HG03139 (cell line): ENCODE measurements at regions not wholly inside any gene's neighbourhood (a gene's known extent, or its start where the extent isn't known, plus 50 kb on each side); places are given as distances from the start of the nearest gene placed in this dataset.

Experiments
- ATAC-seq: cut with Tn5 transposase; IDR thresholded peaks from one replicate; pipeline ENCODE4 v1.9.1; 2021; ENCODE audit not compliant: unreplicated experiment

DNA sequence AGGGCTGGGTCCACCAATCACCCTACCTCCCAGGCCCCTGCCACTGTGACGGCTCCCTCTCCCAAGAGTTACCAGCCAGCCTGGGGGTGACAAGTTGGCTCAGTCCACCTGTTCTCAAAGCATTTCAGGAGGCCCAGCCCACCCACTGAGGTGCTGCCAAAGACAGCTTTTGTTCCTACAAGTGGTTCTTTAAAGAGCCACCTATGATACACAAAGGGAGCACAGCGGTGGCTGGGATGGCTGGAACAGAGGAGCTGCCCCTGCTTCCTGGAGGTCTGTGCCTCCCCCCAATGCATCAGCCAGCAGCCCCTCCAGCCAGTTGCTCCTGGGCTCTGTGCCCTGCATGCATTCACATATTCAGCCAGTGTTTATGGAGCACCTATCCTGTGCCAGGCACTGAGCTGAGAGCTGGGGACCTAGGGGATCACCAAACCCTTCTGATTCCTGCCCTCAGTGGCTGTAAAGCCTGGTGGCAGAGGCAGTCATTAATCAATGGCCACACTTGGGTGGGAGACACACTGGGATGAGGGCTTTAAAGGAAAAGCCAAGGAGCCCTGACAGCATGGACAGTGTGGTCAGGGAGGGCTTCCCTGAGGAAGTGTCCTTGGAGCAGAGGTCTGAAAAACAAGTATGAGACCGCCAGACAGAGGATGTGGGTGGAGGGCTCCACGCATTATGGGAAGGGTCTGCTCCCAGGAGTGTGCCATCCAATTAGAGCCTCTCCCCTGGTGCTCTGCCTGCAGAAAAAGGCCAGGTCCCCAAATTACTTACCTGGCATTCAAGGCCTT, 107.1 kb upstream of the LINGO1 start:
- no peak for ATAC-seq

DNA sequence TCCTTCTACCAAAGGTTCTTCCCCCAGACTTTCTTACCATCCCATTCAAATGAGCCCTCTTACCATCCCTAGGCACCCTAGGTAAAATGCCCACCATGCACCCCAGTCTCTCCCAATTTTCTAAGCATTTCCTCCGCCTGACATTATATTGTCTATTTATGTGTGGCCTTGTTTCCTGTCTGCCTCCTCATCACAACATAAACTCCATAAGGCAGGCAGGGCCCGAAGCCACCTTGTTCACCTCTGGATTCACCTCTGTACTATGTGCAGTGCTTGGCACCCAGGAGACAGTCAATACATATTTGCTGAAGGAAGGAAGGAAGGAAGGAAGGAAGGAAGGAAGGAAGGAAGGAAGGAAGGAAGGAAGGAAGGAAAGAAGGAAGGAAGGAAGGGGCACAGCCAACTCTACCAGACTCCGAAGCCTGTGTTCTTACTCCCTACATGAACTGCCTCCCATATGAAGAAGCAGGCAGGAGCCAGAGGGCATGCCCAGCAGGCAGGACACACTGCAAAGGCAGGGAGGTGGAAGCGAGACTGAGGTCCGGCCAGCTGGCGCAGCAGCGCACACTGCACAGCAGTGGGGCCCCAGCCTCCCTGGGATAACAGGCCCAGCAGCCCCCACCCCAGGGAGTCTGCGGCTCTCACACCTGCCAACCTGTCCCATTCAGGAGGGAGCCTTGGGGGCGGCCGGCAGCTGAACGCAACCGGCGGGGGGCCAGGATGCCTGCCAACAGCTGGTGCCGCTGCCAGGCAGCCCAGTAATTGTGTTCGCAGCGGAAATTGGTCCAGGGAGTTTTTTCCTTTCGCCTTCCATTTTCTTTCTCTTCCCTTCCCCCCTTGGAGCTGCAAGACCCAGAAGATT, 106.0 kb upstream of the LINGO1 start:
- no peak for ATAC-seq

DNA sequence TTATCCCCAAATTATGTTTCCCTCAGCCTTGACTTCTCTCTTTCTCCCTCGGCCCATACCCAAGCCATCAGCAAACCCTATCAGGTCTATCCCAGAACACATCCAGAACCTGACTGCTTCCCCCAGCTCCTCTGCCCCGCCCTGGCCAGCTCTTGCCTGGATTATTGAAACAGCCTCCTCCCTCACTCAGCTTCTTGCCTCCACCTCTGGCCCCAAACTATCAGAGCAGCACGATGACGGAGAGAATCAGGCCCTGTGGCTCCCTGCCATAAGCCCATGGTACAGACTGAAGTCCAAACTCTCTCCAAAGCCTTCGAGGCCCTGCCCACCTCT, 105.3 kb upstream of the LINGO1 start:
- no peak for ATAC-seq

DNA sequence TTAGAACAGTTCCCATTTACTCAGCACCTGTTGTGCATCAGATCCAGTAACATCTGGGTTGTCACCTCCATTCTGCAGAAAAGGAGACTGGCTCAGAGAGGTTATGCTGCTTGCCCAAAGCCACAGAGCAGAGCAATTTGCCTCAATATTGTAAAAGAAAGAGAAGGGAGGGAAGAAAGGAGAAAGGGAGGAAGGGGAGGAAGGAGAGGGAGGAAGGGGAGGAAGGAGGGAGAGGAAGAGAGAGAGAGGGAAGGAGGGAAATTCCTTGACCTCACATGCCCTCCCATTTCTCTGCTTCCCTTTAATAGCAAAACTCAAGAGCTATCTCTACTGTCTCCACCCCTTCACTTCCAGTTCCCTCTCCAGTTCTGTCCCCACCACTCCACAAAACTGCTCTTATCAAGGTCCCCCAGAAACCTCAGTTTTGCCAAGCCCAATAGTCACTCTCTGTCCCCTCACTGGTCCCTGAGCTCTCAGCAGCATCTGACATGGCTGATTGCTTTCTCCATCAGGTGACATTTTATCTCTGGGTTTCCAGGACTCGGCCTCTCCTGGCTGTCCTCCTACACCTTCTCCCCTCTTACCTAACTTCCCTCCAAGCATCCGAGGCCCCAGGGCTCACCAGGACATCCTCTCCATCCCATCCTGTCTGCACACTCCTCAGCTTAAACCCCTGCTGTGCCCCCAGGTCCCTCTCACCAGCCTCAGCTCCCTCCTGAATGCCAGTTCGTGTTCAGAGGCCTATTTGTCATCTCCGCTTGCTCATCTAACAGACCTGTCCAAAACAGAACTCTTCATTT, 104.7 kb upstream of the LINGO1 start:
- no peak for ATAC-seq

DNA sequence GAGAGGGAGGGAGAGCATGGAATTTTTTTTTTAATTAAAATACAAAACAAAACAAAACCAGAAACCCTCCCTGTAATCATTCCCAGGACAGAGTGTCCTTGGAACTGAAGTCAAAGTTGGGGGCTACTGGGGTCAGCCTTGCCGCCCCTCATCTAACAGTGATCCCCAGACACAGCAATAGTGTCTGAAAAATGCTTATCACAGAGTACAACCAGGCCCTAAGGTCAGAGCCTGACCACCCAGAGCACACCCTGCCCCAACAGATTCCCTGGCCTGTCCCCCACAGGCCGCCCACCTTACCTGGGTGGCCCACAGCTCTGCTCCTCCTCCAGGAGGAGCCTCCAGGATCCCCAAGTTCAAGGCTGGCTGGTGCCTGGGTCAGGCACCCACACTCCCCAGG, 101.6 kb upstream of the LINGO1 start:
- ATAC-seq: no peak

DNA sequence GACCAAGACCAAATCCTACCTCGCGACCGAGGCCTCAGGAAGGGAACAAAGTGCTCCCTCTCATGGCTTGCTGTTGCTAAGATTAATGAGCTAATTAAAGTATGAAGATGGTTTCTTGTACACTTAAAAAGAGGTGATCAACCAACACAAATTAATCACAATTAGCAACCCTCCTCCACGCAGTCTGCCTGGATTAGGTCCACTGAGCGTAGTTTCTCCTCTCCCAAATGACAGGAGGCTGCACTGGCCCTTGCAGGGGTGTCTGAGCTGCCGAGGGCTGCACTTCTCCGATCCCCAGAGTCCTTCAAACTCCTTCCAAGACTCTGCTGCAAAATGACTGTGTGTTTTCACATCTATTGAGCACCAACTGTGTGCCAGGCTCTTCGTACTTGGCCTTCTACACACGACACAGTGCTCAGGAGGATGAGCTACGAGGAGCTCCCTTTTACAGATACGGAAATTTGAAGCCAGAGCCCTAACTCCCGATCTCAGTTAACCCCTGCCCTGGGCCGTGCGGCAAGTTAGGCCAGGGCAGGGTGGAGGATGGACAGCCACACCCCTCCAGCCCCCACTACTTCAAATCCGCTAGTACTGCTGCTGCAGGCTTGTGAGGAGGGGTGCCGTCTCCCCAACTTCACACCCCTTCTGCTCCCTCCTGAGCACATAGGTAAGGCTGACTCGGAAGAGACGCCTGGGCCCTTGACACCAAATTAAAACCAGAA, 101.0 kb upstream of the LINGO1 start:
- ATAC-seq: no peak

DNA sequence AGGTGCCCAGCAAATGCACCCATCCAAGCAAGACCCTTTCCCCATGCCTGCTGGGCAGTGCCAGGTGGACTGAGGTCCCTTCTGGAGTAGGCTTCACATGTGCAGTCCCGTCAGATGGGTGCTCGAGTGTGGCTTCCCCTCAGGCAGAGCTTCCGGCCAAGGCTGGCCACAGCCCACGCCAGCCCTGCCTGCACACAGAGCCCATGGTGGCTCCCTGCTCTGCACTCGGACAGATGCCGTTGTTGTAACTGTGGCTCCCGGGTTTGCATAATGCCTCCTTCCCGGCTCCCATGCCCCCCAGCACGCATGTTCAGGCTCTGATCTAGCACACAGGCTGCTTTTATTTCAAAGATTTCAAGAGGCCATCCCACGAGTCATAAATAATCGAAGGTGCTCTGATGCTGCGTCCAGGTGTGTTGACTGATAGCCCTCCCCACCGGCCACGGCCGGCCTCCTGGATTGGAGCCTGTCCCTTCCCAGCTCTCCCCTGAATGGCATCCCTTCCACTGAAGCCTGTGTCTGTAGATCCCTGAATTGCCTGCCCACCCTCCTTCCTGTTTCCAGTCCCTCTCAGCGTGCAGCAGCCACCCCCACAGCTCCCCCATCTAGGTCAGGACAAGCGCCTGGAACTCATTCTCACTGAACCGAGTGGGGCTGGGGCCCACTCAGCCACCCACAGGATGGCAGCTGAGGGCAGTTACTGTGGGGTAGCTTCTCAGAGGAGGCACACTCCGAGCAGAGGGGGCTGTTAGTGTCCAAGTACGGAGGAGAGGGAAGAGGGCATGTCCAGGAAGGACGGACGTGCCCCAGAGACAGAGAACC, 100.0 kb upstream of the LINGO1 start:
- no peak for ATAC-seq

DNA sequence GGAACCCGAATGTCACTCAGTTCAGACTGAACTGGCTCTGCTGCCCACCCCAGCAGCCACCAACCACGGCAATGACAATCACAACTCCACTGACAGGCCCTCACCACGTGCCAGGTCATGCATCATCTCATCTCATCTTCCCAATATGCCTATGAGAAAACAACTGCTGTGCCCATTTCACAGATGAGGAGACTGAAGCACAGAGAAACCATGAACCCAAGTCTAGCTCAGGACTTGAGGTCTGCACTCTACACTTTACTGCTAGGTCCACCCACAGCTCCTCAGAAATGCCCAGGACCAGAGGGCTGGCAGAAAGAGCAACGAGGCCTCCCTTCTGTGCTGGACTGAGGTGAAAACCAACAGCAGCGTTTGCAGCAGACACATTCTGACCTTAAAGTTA, 99.2 kb upstream of the LINGO1 start:
- no peak for ATAC-seq

DNA sequence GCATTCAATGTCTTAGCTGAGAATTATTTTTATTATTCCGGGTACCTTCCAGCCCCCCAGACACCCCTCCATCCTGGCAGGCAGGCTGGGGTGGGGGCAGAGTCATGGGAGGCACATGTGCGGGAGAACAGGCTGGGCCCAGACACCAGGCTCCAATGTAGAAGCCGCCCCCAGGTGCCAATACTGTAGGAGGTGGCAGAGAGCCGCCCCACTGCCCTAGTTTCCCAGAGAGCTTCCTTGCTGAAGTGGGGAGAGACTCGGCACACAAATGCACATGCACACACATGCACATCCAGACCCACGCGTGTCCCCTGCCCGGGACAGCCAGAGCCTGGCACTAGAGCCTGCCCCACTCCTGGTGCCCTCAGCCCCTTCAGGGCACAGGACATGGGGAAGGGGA, 98.4 kb upstream of the LINGO1 start:
- no peak for ATAC-seq

DNA sequence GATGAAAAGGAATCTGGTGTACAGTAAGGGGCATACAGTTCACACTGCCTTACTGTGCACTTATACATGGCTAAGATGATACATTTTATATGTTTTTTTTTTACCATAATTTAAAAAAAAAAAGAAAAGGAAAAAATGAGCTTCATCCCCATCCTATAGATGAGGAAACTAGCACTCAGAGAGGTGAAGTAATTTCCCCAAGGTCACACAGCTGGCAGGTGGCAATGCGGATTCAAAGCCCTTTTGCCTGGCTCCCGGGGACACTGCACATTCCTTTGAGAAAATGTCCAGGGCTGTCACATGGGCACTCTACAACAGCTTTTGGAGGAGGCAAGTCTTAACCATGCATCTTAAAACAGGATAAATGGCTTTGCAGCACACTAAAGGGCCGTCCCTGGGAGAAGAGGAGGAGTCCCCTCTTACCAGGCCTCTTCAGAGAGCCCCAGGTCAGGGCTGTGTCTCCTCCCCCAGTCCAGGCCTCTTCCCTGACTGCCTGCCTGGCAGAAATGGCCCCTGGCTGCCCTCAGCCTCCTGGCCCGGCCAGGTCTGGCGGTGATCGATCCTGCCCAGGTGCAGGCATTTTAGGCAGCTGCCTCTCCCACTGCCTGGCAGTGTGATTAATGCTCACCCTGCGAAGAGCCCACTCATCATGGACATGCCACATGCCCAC, 95.1 kb upstream of the LINGO1 start:
- ATAC-seq: no peak

DNA sequence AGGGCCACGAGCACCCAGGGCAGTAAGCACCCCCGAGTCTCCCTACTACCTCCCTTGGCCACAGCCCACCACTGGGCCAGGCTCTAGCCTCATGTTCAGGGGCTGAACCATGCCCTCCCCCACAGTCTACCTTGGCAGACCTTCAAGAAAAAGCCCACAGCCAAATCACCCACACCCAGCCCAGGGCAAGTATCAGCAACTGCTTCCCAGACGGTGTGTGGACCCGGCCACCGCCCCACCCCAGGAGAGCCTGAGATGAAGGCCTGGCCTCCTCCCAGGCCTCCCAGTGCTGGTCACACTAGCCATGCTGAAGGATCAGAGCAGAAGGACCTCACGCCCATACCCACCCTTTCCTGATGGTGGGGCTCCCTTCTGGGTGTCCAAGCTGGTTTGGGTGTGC, 92.0 kb upstream of the LINGO1 start:
- no peak for ATAC-seq

DNA sequence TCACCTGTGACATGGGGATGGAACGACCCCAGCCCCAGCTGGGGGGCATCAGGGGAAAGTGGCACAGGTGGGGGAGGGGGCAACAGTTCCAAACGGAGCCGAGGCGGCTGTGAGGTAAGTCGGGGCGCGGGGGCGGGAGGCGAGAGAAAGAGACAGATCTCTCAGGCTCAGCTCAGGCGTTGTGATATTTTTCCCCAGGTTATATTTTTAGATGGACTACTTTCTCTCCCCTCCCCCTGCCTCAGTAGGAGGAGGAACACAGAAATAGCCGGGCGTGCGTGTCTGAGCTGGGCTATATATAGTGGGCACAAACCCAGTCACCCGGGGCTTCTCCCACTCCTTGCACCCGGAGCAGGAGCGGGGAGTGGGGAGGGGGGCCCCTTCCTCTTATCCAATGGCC, 91.0 kb upstream of the LINGO1 start:
- no peak for ATAC-seq

DNA sequence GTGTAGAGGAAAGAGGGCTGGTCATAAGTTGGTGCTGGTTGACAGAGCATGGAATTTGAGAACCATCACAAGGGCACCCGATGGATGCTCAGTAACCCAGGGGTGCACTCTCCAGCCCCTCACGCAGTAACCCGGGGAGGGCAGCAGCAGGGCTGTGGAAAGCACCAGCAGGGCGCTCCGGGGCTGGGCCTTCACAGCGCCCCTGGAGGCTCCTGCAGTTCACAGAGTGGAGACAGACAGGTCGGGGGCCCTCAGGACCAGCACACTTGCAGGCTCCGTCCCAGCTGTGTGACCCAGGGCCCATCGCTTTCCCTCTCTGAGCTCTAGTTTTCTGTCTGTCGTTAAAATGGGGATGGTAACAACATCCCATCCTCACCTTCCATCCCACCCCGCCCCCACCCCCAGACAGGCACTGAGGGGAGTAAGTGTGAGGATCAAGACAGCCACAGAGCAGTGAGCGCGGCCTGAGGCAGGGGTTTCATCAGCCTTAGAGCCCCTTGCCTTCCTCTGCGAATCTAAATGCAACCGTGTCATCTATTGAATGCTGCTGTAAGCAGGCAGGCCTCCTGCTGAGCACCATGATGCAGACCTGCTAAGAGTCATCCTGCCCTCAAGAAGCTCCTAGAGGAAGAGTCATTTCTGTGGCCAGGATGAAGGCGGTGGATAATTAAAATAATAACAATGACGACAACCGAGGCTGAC, 90.2 kb upstream of the LINGO1 start:
- ATAC-seq: no peak

DNA sequence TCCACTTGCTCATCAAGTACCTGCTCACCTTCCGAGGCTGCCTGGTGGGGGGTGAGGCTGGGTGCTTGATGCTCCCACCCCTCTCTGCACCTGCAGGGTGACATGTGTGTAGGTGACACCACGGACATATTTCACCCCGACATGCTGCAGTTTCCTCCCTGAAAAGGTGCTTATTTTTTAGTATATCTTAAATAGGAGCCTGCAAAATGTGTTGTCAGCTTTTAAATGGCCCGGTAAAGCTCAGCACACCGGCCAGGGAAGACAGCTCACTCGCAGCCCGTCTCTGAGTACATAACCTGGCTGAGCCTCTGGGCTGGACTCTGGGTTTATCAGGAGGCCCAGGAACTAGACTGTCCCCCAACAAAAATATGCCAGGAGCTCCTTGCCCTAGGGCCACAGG, 89.3 kb upstream of the LINGO1 start:
- no peak for ATAC-seq

DNA sequence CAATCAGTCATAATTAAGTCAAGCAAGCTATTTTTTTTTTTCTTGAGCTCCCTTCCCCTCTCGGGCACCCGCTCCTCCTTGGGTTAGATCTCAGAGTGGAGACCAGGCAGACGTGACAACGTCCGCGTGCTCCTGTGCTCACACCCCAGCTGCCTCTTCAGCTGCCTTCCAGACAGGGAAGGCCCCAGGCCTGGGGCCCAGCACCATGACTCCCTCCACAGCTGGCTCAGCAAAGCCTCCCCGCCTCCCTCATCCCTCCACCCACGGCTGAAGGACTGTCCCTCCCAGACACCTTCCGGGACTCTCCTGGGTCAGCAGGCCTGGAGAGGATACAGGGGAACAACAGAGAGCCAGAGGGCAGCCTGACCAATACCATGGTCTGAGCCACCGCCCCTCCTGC, 87.9 kb upstream of the LINGO1 start:
- no peak for ATAC-seq

DNA sequence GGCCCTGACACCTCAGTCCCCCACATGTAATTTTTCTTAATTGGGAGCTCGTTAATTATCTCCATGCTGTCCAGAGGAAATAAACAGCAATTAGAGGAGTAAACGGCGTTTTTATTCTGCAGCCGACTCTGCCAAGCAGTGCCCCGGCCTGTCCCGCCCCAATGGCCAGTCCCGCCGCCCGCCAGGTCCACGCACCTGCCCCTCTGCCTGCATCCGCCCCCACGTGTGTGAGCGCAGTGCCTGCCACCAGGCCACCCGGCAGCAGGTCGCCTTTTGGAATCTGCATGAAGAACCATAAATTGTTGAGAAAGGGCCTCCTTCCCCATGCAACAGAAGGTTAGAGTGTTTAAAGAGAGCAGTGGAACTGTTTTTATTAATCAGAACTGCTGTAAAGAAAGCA, 87.5 kb upstream of the LINGO1 start:
- no peak for ATAC-seq

DNA sequence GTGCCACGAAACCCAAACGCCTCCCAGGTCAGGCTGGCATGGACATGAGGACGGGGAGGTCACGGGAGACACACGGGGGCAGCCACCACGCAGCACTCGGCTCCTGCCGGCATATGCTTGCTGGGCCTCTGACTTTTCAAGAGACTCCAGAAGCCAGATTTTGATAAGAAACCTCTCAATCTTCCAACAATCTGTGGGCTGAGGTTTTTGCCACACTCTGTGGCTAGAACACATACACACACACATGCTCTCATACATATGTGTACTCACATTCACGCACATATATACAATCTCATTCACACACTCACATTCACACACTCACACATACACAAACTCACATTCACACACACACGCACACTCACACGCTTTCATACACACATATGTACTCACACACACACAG, 86.7 kb upstream of the LINGO1 start:
- no peak for ATAC-seq

DNA sequence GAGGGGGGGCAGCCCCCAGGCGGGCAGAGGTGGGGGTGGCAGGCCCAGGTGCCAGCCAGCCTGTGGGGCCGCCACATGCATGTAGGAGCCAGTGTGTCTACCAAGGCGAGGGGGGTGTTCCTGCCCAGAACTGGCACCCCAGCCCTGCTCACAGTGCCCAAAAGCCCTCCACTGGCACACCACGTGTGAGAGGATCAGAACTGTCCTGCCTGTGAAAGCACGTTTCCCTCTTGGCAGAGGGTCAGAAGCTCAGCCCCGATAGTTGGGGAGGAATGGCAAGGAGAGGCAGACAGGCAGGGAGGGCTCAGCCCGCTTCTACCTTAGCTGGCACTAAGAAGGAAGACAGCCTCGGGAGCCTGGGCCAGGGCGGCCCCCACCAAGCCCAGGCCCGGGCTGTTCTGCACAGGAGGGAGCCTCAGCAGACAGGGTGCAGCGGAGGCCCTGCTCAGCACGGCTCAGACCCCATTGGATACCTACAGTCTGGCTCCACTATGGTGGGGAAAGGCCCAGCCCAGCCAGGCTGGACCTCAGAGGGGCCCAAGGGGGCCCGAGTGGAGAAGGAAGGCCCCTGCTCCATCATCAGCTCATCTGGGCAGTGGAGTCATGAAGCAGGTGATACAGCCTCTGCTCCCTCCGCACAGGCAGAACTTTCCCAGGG, 84.8 kb upstream of the LINGO1 start:
- ATAC-seq: no peak
